Coronary artery (tissue), 2 donors: ENCODE measurements at regions not wholly inside any gene's neighbourhood (a gene's known extent, or its start where the extent isn't known, plus 50 kb on each side); places are given as distances from the start of the nearest gene placed in this dataset.

ENCODE experiments used
- DNase-seq: peaks from one replicate; pipeline ENCODE4 v3.0.0-alpha.2; 2017; ENCODE audit warnings: low spot score
- H3K27ac ChIP-seq, 2 donors: fragments of 200-600 bp; sonication (generic); one replicate each; pipeline ENCODE4 v1.5.1; 2016 to 2019
- H3K4me3 ChIP-seq: fragments of 200-600 bp; sonication (generic); 2 replicates; pipeline ENCODE4 v1.5.1; 2016; ENCODE audit warnings: mild to moderate bottlenecking, moderate library complexity
- CTCF ChIP-seq: fragments of 200-600 bp; sonication (generic); IDR thresholded peaks from one replicate; pipeline ENCODE4 v1.5.1; 2019; ENCODE audit warnings: antibody characterized with exemption

GRCh38 chr9:84613431-84613830 lies 56.1 kb upstream of the NTRK2 start:
- no peak for TF ChIP-seq CTCF
- no peak for DNase-seq
- no peak overlapping the region for H3K4me3 ChIP-seq
- no peak overlapping the region for H3K27ac ChIP-seq

- H3K27ac ChIP-seq, result no peak overlapping the region
- H3K4me3 ChIP-seq, result no peak overlapping the region
- no peak for DNase-seq
- TF ChIP-seq CTCF, result no peak
These were observed 54.0 kb upstream of the NTRK2 start for GRCh38 chr9:84615544-84615943.

- Histone ChIP-seq H3K4me3 (no peak overlapping the region), H3K27ac (no peak overlapping the region)
- no peak for DNase-seq
- no peak for TF ChIP-seq CTCF
These were observed 52.0 kb upstream of the NTRK2 start for GRCh38 chr9:84617411-84618029.
